ENCODE measurements at regions not wholly inside any gene's neighbourhood (a gene's known extent, or its start where the extent isn't known, plus 50 kb on each side); places are given as distances from the start of the nearest gene placed in this dataset.

DNA sequence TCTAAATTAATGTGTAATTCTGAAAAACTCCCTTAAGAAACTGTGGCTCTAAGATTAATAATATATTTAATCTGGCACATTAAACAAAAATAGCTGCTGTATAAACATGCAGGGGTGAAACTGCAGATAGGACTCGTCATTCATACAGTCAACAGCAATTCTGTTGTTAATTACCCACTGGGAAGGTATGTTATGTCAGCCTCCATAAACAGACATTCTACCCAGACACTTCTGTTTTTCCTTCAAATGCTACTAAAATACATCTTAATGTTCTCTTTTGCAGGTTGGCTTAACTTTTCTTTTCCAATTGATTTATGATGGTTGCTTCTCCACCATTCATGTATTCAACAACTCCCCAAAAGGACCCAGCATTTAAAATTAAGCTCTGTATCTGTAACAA is 165.6 kb downstream of the SIPA1L2 start:
- TF ChIP-seq, protein P1, sequence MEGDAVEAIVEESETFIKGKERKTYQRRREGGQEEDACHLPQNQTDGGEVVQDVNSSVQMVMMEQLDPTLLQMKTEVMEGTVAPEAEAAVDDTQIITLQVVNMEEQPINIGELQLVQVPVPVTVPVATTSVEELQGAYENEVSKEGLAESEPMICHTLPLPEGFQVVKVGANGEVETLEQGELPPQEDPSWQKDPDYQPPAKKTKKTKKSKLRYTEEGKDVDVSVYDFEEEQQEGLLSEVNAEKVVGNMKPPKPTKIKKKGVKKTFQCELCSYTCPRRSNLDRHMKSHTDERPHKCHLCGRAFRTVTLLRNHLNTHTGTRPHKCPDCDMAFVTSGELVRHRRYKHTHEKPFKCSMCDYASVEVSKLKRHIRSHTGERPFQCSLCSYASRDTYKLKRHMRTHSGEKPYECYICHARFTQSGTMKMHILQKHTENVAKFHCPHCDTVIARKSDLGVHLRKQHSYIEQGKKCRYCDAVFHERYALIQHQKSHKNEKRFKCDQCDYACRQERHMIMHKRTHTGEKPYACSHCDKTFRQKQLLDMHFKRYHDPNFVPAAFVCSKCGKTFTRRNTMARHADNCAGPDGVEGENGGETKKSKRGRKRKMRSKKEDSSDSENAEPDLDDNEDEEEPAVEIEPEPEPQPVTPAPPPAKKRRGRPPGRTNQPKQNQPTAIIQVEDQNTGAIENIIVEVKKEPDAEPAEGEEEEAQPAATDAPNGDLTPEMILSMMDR (conservative IDR thresholded peaks at IDR 0.05; ENCODE audit: low read depth, low read length), result no peak
- TF ChIP-seq EZH2 (IDR thresholded peaks at IDR 0.05; ENCODE audit: low read length, unreplicated experiment) (no peak), EZH2phosphoT487 (IDR thresholded peaks at IDR 0.05; ENCODE audit: borderline replicate concordance, low read length) (no peak)

Data from PC-3 (cell line).